COLO829 (cell line): ENCODE measurements at regions not wholly inside any gene's neighbourhood (a gene's known extent, or its start where the extent isn't known, plus 50 kb on each side); places are given as distances from the start of the nearest gene placed in this dataset.
A peak's percentile ranks its signal among the peaks of the same experiment; 100 is the strongest.
"Not testable (repeated sequence)": the region's sequence is repeated elsewhere in the genome, so short reads cannot be mapped to it uniquely, and the experiment has no call there.

ENCODE experiments used
- DNase-seq: peaks from one replicate; pipeline ENCODE4 v3.0.0; 2012; ENCODE audit warnings: low spot score

- DNase-seq: no peak
These were observed 214.9 kb downstream of the KCNRG start for GRCh38 chr13:50229960-50230661.

GRCh38 chr13:50230662-50230978 lies 215.4 kb downstream of the KCNRG start:
- DNase-seq: no peak

GRCh38 chr13:50233574-50233973 lies 218.3 kb downstream of the KCNRG start:
- DNase-seq: not testable (repeated sequence)

- no peak for DNase-seq
These were observed 220.5 kb downstream of the KCNRG start for GRCh38 chr13:50235604-50236342.

GRCh38 chr13:50236898-50237318 lies 221.7 kb downstream of the KCNRG start:
- no peak for DNase-seq

- DNase-seq: no peak
These were observed 223.7 kb downstream of the KCNRG start for GRCh38 chr13:50238922-50239321.

GRCh38 chr13:50241479-50241878 lies 226.2 kb downstream of the KCNRG start:
- DNase-seq: peak; percentile 83

GRCh38 chr13:50243931-50244330 lies 228.7 kb downstream of the KCNRG start:
- DNase-seq: no peak

GRCh38 chr13:50244355-50244712 lies 229.1 kb downstream of the KCNRG start:
- no peak for DNase-seq

GRCh38 chr13:50244713-50245574 lies 229.7 kb downstream of the KCNRG start:
- peak; percentile 64 for DNase-seq

GRCh38 chr13:50247223-50247622 lies 232.0 kb downstream of the KCNRG start:
- DNase-seq: no peak

- no peak for DNase-seq
These were observed 233.4 kb downstream of the KCNRG start for GRCh38 chr13:50248516-50249143.

- no peak for DNase-seq
These were observed 233.9 kb downstream of the KCNRG start for GRCh38 chr13:50249144-50249521.

- no peak for DNase-seq
These were observed 235.2 kb downstream of the KCNRG start for GRCh38 chr13:50250401-50250800.

GRCh38 chr13:50255639-50256038 lies 240.4 kb downstream of the KCNRG start:
- no peak for DNase-seq

- DNase-seq: not testable (repeated sequence)
These were observed 241.5 kb downstream of the KCNRG start for GRCh38 chr13:50256536-50257321.

- no peak for DNase-seq
These were observed 242.4 kb downstream of the KCNRG start for GRCh38 chr13:50257646-50258045.

- no peak for DNase-seq
These were observed 246.1 kb downstream of the KCNRG start for GRCh38 chr13:50261130-50261901.

- no peak for DNase-seq
These were observed 251.8 kb downstream of the KCNRG start for GRCh38 chr13:50267066-50267465.

- no peak for DNase-seq
These were observed 252.7 kb downstream of the KCNRG start for GRCh38 chr13:50267917-50268316.

GRCh38 chr13:50268500-50268899 lies 253.3 kb downstream of the KCNRG start:
- peak; percentile 17 for DNase-seq
